Body of pancreas (tissue), 4 donors: ENCODE measurements at regions not wholly inside any gene's neighbourhood (a gene's known extent, or its start where the extent isn't known, plus 50 kb on each side); places are given as distances from the start of the nearest gene placed in this dataset.

Experiments
- ATAC-seq: fragments of 150-250 bp; one replicate; pipeline ENCODE4 v1.9.1; 2016
- DNase-seq, 4 donors: peaks; one replicate each; pipeline ENCODE4 v3.0.0-alpha.2; 2019
- H3K27ac ChIP-seq, 4 donors: fragments of 200-600 bp; sonication (generic); 1 replicate in 3 of 4; 2 replicates in 1 of 4; pipeline versions ENCODE4 v1.5.1 to v1.6.1; 2016 to 2019; ENCODE audit warnings: mild to moderate bottlenecking in 1 of 4, mixed read lengths in 1 of 4, moderate library complexity in 1 of 4
- H3K27me3 ChIP-seq, 2 donors: fragments of 200-600 bp; sonication (generic); one replicate each; pipeline ENCODE4 v1.6.0; 2016; ENCODE audit warnings: mild to moderate bottlenecking in 1 of 2
- H3K36me3 ChIP-seq, 2 donors: fragments of 200-600 bp; sonication (generic); replicated peaks in 1 of 2; 2 replicates each; pipeline ENCODE4 v1.5.1; 2016; ENCODE audit warnings: low read depth in 2 of 2; ENCODE audit not compliant: insufficient read depth in 1 of 2
- H3K4me1 ChIP-seq: fragments of 200-600 bp; sonication (generic); one replicate; pipeline ENCODE4 v1.6.0; 2016
- H3K4me3 ChIP-seq, 2 donors: fragments of 200-600 bp; sonication (generic); 1 replicate in 1 of 2; 2 replicates in 1 of 2; pipeline ENCODE4 v1.5.1; 2016 to 2019
- H3K9me3 ChIP-seq, 3 donors: fragments of 200-600 bp; sonication (generic); 1 replicate in 2 of 3; 2 replicates in 1 of 3; pipeline ENCODE4 v1.5.1; 2016
- POLR2A ChIP-seq, 3 donors: fragments of 450-650 bp; IDR thresholded peaks; one replicate each; pipeline ENCODE4 v1.6.1; 2016; ENCODE audit warnings: antibody characterized with exemption in 3 of 3, mild to moderate bottlenecking in 2 of 3
- WGBS, 2 donors: methylation state at CpG; one replicate each; pipeline ENCODE4 v1.1.5; 2017; 5-methylcytosine and 5-hydroxymethylcytosine counted together
- intact Hi-C: fragments of 100-400 bp; cut with DNase I; formaldehyde crosslinking; loops from one replicate; pipeline ENCODE4 v1.15.1; 2023
- TF ChIP-seq, protein P1 (sequence below), 7 experiments: fragments of 450-650 bp in 4 of 7; fragments of 200-600 bp in 3 of 7; sonication (generic) in 3 of 7; IDR thresholded peaks; one replicate each; pipeline ENCODE4 v1.5.1; 2016 to 2019; ENCODE audit warnings: antibody characterized with exemption in 7 of 7

DNA sequence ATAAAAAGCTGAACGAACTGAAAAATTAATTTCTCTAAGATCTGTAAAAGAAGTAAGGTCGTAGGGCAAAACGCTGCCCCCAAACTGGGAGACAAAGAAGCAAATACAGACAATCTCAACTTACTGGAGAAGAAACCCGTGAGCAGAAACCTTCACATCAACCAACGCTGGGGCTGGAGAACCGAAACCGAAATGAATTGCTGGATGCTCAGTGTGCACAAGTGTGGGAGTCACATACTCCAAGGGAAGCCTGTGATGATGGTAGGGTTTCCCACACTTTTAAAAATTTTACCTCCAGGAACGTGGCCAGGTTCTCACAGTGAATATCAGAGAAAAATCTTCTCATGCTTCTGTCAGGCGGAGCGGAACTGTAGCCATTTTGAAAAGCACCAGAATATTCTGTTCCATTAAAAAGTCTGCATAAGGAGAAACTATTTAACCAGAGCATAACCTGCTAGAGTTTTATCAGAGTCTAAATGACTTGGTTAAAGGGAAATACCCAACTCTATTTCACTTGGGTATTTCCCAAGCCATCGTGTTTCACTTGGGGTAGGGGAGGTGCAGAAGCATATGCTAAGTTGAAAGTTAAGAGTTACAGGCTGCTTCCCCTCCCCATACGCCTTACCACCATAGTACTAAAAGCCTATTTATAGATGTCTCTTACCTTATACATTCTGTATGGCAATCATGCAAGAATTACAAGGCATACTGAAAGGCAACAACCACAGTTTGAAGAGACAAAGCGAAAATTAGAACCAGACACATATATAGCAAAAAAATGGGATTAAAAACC, 110.5 kb upstream of the SLITRK1 start:
- no peaks in the 10 kb centered on the region for H3K4me1 ChIP-seq
- no peaks in the 10 kb centered on the region for H3K36me3 ChIP-seq
- no peaks in the 10 kb centered on the region for H3K27me3 ChIP-seq
- H3K27ac ChIP-seq = no peak overlapping the region
- no peak overlapping the region for H3K4me3 ChIP-seq
- intact Hi-C loops = no loop called here
- ATAC-seq (no peak), DNase-seq (no peak)
- WGBS, 2 donors = 76 to 78% methylated on average over 13 of the region's 13 CpGs
- no peaks in the 10 kb centered on the region for H3K9me3 ChIP-seq
- no peak for TF ChIP-seq POLR2A (IDR thresholded peaks at IDR 0.05)
- TF ChIP-seq, protein P1, sequence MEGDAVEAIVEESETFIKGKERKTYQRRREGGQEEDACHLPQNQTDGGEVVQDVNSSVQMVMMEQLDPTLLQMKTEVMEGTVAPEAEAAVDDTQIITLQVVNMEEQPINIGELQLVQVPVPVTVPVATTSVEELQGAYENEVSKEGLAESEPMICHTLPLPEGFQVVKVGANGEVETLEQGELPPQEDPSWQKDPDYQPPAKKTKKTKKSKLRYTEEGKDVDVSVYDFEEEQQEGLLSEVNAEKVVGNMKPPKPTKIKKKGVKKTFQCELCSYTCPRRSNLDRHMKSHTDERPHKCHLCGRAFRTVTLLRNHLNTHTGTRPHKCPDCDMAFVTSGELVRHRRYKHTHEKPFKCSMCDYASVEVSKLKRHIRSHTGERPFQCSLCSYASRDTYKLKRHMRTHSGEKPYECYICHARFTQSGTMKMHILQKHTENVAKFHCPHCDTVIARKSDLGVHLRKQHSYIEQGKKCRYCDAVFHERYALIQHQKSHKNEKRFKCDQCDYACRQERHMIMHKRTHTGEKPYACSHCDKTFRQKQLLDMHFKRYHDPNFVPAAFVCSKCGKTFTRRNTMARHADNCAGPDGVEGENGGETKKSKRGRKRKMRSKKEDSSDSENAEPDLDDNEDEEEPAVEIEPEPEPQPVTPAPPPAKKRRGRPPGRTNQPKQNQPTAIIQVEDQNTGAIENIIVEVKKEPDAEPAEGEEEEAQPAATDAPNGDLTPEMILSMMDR (IDR thresholded peaks at IDR 0.05) = no peak

DNA sequence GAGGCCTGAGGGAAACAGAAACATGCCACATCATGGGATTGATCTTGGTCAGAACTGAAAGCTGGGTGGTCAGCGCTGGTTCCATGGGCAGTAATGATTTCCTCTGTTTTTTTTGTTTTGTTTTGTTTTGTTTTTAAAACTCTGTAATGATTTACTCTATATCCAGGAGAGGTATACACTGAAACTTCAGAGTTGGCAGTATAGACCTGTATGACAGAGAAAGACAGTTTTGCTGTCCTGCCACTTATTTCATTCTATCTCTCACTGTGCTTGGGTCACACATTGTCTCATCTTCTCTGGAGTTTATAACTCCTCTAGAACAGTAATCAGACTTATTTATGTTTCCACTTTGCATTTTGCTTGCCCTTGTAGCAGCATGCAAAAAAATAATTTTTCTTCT, 105.1 kb upstream of the SLITRK1 start:
- Histone ChIP-seq H3K4me1 (no peaks in the 10 kb centered on the region), H3K9me3 (no peaks in the 10 kb centered on the region), H3K27ac (no peak overlapping the region), H3K4me3 (no peak overlapping the region), H3K36me3 (no peaks in the 10 kb centered on the region), H3K27me3 (no peaks in the 10 kb centered on the region)
- intact Hi-C loops = no loop called here
- no peak for ATAC-seq
- DNase-seq = no peak
- TF ChIP-seq POLR2A (IDR thresholded peaks at IDR 0.05) = no peak
- TF ChIP-seq, protein P1 (IDR thresholded peaks at IDR 0.05) = no peak
- WGBS, 2 donors = 86 to 89% methylated on average over 1 of the region's 1 CpG

DNA sequence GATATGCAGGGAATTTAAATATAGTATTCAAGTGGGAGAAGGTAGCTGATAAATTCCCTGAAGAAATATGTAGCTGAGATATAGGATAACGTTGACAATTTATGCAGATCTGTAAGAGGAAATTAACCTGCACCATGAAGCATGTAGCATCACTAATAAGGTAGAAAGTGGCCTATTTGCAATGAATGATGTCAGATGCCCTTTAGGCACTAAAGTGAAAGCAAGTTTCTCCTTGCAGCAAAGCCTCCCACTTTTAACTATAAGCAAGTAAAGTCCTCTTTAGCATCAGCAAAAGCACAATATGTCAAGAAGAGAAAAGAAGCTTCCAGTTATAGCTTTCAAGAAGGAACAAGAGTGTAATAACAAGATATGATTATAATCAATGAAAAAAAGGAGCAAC, 102.5 kb upstream of the SLITRK1 start:
- no peaks in the 10 kb centered on the region for H3K4me1 ChIP-seq
- H3K27me3 ChIP-seq = no peaks in the 10 kb centered on the region
- no peaks in the 10 kb centered on the region for H3K36me3 ChIP-seq
- H3K9me3 ChIP-seq = no peaks in the 10 kb centered on the region
- no peak for ATAC-seq
- H3K4me3 ChIP-seq = no peak overlapping the region
- no peak for DNase-seq
- intact Hi-C loops = no loop called here
- WGBS, 2 donors = 46 to 53% methylated on average over 1 of the region's 1 CpG
- TF ChIP-seq POLR2A (IDR thresholded peaks at IDR 0.05) = no peak
- TF ChIP-seq, protein P1 (IDR thresholded peaks at IDR 0.05) = no peak
- H3K27ac ChIP-seq = no peak overlapping the region

DNA sequence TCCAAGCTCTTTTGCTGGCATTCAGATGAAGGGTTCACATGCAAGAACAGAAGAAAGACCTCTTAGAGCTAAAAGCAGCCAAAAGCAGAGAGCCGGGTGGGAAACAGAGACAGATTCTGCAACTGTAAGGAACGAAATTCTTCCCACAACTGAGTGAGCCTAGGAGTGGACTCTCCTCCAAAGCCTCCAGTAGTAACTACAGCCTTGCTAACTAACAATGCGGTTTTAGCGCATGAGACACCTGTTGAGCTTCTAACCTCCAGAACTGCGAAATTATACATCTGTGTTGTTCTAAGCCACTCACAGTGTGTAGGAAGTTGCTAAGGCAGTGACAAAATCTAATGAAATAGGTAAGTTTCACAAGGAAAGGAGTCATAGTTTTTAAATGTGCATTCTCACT, 98.1 kb upstream of the SLITRK1 start:
- intact Hi-C loops = no loop called here
- ATAC-seq (no peak), DNase-seq (no peak)
- Histone ChIP-seq H3K27me3 (no peaks in the 10 kb centered on the region), H3K36me3 (no peaks in the 10 kb centered on the region), H3K9me3 (no peaks in the 10 kb centered on the region), H3K4me3 (no peak overlapping the region), H3K4me1 (no peaks in the 10 kb centered on the region), H3K27ac (no peak overlapping the region)
- 71 to 75% methylated on average over 5 of the region's 5 CpGs for WGBS, 2 donors
- TF ChIP-seq, protein P1 (IDR thresholded peaks at IDR 0.05) = no peak
- TF ChIP-seq POLR2A (IDR thresholded peaks at IDR 0.05) = no peak

DNA sequence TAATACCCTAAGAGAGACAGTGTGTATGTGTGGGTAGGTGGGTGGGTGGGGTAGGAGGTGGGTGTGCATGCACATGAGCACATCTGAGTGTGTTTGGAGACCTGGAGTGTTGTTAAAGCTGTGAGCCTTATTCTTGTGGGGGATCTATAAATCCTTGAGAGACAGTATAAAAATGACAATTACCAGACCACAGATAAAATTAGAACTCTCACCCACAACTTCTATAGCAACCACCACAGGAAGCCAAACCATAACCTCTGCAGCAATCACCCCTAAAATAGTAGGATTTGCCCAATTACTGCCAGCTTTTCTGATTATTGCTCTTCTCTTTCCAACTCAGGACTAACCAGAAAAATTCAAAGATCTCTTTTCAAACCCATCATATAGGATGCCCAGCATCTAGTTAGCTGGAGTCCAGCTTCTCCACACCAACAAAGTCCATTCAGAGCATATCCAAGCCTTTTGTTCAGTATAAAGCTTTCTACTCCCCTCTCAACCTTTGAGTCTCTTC, 93.4 kb upstream of the SLITRK1 start:
- Histone ChIP-seq H3K4me3 (no peak overlapping the region), H3K9me3 (no peaks in the 10 kb centered on the region), H3K27ac (no peak overlapping the region), H3K4me1 (no peaks in the 10 kb centered on the region), H3K36me3 (no peaks in the 10 kb centered on the region), H3K27me3 (no peaks in the 10 kb centered on the region)
- DNase-seq (no peak), ATAC-seq (no peak)
- TF ChIP-seq, protein P1 (IDR thresholded peaks at IDR 0.05) = no peak
- no peak for TF ChIP-seq POLR2A (IDR thresholded peaks at IDR 0.05)
- intact Hi-C loops = no loop called here
